Stimulated activated CD4-positive, alpha-beta T cell treated with anti-CD3 and anti-CD28 coated beads, TNF-alpha, amount 100 ng/mL, for 4 hours (primary cell): ENCODE measurements at regions not wholly inside any gene's neighbourhood (a gene's known extent, or its start where the extent isn't known, plus 50 kb on each side); places are given as distances from the start of the nearest gene placed in this dataset.
"Not testable (repeated sequence)": the region's sequence is repeated elsewhere in the genome, so short reads cannot be mapped to it uniquely, and the experiment has no call there.

Experiments
- DNase-seq, 3 experiments: peaks; one replicate each; pipeline ENCODE4 v3.0.0-alpha.2; 2020; ENCODE audit warnings: low read depth in 3 of 3

DNA sequence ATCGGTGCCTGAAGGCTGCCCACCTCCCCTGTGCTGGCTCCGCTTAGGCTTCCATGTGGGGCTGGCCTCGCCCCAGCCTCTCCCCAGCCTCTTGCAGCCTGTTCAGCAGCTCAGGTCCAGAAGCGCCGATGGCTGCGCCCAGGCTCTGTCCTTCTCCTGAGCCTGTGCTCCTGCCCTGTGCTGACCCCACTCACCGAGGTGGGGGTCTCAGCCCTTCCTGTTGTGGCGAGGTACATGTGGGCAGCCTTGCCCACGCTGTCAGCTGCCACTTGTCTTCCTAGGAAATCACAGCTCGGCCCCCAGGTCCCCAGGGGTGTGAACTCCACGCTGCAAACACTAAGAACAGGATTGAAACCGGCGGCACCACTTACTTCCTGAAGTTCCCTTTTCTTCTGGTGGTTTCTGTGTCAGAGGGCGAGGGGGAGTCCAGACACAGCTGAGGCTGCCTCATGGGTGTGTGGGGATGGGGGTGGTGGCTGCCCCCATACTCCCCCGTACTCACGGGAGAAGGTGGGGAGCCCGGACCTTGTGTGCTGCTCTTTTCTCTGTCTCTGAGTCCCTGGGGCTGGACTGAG lies 249.1 kb downstream of the TMEM121 start:
- not testable (repeated sequence) for DNase-seq

DNA sequence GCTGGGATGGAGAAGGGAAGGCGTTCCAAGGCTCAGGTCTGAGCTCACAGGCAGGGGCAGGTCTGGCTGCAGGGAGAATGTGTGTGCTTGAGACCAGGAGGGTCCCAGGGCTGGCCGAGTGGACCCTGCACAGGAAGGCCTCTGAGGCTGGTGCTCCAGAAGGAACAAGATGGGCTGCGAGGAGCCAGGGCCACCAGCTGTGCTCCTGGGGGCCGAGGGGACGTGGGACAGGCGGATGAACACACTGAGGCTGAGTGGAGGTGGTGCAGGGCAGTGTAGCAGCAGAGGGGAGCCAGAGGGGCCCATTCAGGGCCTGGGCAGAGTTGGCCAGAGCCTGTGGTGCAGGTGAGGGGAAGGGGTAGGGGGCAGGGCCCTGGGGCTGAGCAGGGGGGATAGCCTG lies 249.7 kb downstream of the TMEM121 start:
- DNase-seq: not testable (repeated sequence)

DNA sequence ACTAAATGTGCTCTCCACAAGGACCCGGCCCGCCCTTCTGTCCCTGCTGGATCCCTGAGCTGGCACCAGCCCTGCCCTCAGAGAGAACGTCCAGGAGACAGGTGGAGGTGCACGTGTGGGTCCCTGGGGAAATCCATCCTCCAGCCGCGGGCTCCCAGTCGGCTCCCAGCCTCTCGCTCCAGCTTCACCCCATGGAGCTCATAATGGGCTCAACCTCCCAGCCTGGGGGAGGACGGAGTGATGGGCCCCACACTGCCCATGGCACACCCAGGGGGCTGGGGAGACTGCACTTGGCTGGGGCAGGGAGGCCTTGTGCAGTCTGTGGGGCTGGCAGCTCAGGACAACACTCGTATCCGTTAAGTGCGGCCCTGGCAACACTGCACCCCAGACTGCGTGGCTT lies 250.5 kb downstream of the TMEM121 start:
- DNase-seq: no peak

DNA sequence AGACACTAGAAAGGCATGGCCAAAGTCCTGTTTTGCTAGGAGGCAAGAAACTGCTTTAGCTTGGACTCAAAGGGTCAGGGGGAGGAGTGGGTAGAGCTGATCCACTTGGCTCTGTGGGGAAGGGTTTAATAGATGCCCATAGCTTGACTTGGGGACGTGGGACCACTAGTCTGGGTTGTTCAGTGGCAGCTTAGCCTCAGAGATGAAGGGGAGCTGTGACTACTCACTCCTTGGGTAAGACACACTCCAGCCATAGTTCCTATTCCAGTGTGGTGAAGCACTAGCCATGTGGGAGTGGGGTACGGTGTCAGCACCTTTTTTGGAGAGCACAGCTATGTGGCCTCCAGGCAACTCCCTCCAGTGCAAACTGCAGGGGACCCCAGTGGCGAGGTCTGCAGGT lies 257.3 kb downstream of the TMEM121 start:
- DNase-seq: no peak

DNA sequence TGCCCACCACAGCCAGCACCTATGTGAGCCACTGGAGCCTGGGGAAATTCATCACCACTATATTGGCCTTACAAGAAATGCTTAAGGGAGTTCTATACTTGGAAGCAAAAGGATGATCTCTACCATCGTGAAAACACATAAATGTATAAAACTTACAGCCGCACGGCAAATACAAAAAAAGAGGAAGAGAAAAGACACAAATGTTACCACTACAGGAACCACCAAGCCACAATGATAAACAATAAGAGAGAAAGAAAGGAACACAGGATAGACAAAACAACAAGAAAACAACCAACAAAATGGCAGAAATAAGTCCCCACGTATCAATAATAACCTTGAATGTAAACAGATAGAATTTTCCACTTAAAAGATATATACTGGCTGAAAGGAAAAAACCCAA lies 267.5 kb downstream of the TMEM121 start:
- no peak for DNase-seq

DNA sequence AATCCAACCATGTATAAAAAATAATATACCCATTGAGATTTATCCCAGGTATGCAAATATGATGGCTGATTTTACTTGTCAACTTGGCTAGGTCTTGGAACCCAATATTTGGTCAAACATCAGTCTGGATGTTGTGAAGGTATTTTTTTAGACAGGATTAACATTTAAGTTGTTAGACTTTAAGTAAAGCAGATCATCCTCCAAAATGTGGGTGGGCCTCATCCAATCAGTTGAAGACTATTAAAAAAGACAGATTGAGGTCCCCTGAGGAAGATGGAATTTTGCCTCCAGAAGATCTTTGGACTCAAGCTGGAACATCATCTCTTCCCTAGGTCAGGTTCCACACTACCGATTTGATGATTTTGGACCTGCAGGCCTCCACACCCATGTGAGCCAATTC lies 271.2 kb downstream of the TMEM121 start:
- no peak for DNase-seq

DNA sequence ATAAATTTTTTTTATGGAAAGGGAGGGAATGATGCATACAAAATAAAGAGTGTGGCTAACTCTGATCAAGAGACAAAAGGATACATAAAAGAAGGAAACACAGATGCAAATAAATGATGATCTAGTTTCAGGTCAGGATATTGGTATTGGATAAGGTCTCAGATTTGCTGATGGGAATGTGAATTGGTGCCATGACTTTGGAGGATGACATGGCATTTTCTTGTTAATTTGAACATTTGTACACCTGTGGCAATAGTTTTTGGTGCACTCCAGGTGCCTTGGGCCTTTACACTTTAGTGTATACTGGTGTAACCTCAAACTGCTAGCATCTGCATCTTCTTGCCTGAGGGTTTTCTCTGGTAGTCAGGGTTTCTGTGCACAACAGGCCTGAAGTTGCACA lies 279.3 kb downstream of the TMEM121 start:
- no peak for DNase-seq

DNA sequence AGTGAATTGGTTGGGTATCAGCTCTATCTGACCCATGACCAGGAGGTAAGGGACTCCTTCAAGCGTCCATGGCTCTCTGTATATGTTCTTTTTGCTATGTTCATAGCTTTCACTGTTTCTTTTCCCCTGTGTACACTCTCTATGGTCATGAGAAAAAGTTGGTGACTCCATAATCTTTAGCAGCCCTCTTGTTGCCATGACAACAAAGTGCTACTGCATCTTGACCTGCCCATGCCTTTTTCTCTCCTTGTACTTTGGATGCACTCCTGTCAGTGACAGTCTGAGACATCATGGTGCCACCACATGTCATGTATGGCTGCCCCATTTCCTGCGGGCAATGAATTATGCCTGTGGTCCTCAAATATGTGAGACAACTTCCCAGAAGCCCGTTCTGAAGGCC lies 280.2 kb downstream of the TMEM121 start:
- no peak for DNase-seq

DNA sequence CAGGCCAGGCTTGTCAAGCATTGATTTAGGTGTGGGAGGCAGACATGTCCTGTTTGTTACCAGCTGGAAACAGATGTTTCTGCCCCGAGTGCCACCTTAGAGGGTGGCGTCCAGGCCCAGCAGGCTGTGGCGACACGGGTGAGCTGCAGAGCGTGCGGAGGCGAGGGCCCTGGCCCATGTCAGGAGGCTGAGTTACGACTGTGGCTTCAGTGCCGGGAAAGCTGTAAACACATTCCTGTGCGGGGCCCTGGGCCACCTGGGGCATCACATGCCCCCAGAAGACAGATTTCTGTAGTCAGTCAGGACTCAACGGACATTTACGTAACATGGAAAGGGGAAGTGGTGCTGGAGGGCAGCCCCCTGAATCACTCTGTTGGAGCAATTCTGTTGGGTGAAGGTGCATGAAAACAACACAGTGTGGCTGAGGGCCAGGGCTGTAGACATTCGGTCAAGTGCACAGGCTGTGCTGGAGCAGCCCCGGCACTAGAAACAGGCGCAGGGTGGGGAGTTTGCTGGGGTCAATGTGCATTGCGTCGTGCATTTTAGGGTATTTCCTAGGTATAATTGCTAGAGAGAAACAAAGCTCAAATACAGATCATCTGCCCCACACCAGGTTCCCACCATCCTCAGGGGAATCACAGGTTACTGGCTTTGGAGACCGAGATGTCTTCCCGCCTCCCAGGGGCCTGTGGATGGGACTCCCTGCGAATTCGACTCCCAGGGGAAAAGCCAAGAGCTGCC lies 291.8 kb downstream of the TMEM121 start:
- no peak for DNase-seq

DNA sequence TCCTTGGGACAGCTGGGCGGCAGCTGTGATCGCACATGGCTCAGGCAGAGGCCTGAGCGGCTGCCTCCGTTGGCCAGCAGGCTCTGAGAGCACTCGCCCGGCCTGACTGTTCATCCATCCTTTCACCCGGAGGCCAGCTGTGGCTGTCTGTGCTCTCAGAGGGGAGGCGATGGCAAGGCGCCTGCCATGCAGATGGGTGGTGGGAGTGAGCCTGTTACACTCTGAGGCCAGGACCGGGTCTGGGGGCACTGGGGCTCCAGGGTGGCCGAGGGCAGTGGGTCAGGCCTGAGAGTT lies 292.3 kb downstream of the TMEM121 start:
- DNase-seq: no peak

DNA sequence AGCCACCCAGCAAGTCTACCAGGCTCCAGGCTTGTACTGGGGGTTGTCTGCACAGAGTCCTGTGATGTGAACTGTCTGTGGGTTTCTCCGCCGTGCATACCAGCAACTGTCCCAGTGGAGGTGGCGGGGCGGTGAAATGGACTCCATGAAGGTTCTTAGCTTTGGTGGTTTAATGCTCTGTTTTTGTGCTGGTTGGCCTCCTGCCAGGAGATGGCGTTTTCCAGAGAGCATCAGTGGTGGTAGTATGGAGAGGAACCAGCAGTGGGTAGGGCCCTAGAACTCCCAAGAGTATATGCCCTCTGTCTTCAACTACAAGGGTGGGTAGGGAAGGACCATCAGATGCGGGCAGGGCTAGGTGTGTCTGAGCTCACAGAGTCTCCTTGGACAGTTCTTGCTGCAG lies 303.8 kb downstream of the TMEM121 start:
- DNase-seq: no peak

DNA sequence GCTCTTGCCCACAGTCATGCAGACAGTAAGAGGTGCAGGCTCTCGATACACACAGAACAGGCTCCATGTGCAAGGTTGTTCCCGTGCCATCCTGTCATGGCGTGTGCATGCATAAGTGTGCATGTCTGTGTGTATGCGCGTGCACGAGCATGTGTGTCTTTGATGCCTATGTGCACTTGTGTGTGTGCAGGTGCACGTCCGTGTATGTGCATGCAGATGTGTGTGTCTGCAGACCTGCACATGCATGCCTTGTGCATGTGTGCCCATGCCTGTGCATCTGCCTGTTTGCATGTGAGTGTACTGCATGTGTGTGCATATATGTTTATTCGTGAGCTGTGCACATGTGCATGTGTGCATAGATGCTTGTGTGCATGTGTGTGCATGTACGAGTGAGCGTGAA lies 309.8 kb downstream of the TMEM121 start:
- no peak for DNase-seq

DNA sequence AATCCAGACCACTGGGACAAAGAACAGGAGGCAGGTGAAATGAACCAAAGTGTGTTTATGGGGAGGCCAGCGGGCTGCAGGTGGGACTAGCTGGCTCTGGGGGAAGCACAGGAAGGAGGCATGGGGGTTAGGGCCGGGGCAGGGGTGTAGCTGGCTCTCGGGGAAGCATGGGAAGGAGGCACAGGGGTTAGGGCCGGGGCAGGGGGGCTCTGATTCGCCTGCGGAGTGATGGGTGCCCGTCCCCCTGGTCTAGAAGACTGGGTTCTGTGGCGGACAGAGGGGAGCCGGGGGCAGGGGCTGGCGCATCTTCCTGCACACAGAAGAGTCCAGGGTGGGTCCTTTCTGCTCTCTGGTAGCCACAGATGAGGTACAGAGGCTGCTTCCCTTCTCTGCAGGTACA lies 310.3 kb downstream of the TMEM121 start:
- no peak for DNase-seq

DNA sequence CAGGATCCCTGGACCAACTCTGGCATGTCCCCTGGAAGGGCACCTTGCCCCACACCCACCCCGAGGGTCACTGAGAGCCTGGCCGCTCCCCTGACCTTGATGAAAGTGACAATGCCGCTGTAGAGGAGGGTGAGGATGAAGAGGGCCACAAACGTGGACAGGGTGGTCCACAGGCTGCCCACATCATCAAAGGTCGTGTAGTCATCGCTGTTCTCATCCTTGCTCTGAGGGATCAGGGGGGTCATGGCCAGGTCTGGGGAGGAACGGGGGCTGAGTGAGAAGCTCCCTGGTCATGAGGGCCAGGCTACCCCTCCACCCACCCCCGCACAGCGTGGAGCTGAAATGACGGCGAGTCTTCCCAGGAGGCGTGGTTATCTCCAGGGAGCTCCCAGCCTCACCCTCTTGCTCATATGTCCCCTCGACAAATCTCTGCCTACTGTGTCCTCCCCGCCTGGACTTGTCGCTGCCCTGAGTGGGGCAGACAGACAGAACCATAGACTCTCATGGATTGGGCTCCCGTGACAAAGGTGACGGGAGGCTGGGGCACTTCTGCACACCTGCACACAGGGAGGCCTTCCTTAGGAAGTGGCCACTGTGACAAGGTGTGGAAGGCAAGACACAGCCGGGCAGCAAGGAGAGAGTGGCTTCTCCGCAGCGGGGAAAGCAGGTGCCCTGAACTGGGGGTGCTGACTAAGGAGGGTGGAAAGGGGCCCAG lies 311.1 kb downstream of the TMEM121 start:
- DNase-seq: no peak

DNA sequence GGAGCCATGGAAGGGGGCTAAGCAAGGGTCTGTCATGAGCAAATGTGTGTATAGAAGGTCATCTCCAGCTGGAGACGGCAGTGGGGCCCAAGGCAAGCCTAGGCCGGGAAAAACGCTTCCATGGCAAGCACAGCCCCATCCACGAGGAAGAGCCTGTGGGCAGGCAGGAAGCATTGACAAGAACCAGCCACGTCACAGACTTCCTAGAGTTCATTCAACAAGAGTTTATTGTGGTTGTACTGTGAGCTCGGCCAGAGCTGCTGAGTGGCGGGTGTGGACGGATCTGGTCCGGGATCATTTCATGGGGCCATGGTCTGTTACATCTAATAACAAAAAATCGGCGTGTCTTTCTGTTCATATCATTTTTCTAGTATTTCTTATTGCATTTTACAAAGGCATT lies 311.7 kb downstream of the TMEM121 start:
- DNase-seq: no peak

DNA sequence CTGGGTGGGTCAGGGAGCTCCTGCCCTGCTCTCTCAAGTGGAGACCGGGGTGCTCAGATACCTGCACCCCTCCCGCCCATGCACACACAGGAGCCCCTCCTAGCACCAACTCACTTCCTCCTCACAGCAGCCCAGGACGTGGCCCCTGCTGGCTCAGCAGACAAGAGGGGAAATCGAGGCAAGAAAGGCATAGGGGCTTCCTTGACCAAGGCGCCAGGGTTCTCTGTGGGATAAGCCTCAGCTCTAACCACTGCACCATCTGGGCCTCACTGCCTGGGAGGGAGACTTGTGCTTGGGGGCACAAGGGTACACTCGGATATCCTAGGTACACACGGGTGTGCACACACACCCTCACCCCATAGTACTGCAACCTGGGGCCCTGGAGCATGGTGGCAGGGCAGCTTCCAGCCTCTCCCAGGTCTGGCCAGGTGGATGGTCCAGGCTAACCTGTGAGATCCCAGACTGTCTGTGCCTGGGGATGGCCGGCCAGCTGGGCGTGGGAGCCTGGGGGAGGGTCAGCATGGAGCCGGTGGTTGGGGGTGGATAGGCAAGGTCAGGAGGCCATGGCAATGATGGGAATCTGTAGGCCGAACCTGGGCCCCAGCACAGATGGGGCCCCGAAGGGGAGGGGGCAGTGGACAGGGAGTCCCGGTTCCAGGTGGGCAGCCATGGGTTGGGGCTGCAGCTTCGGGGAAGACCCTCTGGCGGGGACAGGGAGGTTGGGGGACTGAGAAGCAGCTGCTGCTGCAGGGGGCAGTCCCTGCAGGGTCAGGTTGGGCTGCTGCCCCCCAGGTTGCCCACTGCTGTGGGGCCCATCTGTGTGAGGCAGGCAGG lies 312.4 kb downstream of the TMEM121 start:
- no peak for DNase-seq

DNA sequence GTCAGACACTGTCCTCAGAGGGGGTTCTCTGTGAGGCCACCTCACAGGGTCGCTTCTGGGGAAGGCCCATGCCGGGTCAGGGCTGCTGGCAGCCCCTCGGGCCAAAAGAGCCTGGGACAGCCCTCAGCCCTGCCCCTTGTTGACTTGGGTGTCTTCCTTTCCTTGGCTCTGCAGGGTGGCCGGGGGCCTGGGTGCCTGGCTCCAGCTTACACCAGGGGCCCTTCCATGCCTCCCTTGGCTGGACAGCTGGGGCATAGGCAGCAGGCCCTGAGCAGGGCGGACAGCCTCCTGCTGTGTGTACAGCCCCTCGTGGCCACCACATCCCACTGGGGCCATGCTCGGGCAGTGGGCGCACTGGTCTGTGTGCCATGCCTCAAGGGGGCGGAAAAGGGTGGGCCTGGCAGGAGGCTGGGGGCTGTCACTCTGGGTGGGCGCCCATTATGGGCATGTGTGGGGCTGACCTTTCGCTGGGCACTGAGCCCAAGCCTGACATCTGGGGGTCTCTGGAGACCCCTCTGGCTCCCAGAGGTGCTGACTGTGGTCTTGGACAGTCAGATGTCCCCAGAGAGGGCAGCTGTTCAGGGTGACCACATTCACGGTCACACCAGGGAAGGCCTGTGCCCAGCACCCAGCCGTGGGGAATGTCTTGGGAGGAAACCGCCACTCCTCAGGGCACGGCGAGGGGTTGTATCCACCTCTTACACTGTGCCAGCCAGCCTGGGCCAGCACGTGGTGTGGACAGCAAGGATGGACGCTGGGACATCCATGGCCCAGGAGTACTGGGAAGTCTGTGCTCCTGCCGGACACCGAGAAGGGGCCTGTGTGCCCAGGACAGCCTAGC lies 313.3 kb downstream of the TMEM121 start:
- DNase-seq: no peak

DNA sequence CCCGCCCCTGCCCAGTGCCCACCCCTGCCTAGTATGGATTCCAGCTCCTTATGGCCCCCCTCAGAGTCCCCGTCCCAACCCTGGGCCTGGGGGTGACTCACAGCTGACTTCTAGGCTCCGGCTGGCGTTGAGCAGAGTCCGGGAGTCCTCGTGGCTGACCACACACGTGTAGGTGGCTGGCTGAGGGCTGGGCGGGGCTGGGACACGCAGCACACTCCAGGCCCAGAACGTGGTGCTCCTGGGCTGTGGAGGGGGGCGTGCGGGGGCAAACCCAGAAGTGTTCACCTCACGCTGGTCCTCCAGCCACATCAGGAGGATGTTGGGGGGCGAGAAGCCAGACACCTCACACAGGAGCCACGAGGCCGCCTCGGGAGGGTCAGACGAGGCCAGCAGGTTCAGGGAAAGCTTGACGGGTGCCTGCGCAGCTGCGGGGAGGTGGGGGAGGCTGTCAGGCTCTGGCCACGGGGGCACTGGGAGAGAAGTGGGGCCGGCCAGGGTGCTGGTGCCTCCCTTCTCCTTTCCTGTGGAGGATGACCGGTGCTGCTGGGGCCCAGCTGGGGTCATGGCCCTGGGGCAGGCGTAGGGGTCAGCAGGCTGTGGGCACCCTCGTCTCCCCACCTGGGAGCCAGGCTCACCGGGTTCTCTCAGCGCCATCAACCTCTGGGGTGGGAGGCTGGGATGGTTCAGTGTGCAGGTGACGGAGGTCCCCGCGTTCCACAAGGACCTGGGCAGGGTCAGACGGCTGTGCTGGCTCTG lies 314.1 kb downstream of the TMEM121 start:
- no peak for DNase-seq

DNA sequence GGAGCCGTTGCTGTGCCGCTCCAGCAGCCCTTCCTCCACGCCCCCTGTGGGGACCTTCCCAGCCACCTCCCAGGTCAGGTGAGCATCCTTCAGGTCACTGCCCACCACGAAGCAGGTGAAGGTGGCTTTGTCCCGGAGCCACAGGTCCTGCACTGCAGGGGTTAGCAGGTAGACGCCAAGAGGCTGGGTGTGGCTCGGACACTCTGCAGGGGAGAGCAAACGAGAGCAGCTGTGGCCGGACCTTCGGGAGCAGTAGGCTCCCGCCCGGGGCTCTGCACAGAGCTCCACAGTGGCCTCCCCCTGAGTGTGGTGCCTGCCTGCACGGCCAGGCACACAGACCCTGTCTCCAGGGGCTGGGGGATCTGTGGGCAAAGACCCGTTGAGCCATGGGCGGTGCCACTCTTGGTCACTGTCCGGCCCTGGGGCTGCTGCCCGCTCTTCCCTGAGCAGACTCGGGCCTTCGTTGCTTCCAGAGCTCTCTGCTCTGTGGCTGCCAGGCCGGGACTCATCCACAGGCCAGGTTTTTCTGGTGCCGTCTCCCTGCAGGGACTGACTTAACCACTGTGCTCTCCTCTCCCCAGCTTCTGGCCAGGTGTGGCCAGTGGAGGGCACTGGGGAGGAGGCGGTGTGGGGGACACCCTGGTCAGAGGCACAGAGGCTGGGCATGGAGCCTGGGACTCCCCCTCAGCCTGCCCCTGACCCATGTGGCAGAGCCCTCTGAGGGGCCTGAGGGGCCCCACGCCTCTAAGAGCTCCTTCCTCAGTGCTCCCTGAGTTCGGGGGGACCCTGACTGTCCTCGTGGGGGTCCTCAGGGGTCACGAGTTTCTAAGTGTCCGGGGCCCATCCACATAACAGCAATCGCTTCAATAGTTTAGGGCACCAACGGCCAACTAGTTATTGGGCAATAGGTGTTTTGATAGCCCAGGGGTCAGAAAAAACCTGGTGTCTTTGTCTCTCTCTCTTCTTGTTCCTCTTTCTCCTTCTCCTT lies 314.9 kb downstream of the TMEM121 start:
- DNase-seq: no peak

DNA sequence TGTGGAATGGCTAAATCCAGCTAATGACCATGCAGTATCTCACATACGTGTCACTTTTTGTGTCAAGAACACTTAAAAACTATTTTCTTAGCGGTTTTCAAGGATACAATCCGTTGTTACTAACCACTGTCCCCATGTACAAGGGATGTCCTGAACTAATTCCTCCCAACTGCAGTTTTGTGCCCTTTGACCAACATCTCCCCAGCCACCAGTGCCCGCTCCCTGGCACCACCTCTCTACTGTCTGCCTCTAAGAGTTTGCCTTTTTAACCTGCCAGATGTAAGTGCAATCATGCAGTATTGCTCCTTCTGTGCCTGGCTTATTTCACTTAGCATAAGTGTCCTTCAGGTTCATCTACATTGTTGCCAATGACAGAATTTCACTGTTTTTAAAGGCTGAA lies 315.7 kb downstream of the TMEM121 start:
- DNase-seq: no peak
